ENCODE measurements at regions not wholly inside any gene's neighbourhood (a gene's known extent, or its start where the extent isn't known, plus 50 kb on each side); places are given as distances from the start of the nearest gene placed in this dataset.

DNA sequence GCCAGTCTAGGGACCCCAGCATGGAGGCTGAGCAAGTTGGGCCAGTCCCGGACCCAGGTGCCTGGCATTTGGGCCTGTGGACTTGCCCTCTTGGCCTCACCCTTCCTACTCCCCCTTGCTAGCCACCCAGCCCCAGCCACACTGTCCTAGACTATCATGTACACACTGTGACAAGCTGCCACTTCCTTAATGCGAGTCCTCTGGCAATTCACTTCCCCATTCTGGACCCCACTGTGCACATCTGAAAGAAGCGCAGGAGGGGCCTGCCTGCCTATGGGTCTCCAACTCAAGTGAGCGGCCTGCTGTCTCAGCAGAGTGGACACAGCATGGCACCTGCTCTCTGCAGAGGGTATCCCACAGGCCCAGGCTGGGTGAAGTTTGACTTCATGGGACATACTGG, 68.5 kb upstream of the LMO1 start:
- Histone ChIP-seq H3K27ac (no peak overlapping the region), H3K27me3 (replicated peaks; ENCODE audit: insufficient read depth) (no peaks in the 10 kb centered on the region), H3K9me3 (no peaks in the 10 kb centered on the region), H3K4me3 (no peak overlapping the region), H3K36me3 (no peaks in the 10 kb centered on the region), H3K4me1 (ENCODE audit: control insufficient read depth in 1 of 2, low read depth in 2 of 2) (no peaks in the 10 kb centered on the region)
- DNase-seq (ENCODE audit: low spot score): no peak
- ATAC-seq (ENCODE audit: insufficient number of reproducible peaks, low FRiP score, low read depth): no peak
- TF ChIP-seq, protein P1, sequence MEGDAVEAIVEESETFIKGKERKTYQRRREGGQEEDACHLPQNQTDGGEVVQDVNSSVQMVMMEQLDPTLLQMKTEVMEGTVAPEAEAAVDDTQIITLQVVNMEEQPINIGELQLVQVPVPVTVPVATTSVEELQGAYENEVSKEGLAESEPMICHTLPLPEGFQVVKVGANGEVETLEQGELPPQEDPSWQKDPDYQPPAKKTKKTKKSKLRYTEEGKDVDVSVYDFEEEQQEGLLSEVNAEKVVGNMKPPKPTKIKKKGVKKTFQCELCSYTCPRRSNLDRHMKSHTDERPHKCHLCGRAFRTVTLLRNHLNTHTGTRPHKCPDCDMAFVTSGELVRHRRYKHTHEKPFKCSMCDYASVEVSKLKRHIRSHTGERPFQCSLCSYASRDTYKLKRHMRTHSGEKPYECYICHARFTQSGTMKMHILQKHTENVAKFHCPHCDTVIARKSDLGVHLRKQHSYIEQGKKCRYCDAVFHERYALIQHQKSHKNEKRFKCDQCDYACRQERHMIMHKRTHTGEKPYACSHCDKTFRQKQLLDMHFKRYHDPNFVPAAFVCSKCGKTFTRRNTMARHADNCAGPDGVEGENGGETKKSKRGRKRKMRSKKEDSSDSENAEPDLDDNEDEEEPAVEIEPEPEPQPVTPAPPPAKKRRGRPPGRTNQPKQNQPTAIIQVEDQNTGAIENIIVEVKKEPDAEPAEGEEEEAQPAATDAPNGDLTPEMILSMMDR (IDR thresholded peaks at IDR 0.05): no peak

DNA sequence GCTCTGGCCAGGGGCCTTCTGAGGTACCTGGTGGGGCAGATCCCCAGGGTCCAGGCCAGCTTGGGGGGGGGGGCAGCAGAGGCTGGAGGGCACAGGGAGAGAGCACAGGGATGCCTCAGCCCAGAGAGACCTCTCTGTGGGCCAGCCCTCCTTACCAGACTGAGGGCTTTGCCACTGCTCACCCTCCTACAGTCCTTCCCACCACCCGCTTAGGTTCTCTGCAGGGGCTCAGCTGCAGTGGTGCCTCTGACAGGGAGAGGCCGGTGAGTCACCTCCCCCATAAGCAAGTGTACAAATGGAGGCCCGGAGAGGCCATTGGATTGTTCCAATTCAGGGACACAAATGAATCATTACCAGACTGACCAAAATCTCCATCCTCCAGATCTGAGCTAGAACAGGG, 68.1 kb upstream of the LMO1 start:
- ATAC-seq (ENCODE audit: insufficient number of reproducible peaks, low FRiP score, low read depth): no peak
- TF ChIP-seq, protein P1 (IDR thresholded peaks at IDR 0.05): no peak
- Histone ChIP-seq H3K4me1 (ENCODE audit: control insufficient read depth in 1 of 2, low read depth in 2 of 2) (no peaks in the 10 kb centered on the region), H3K27ac (no peak overlapping the region), H3K36me3 (no peaks in the 10 kb centered on the region), H3K9me3 (no peaks in the 10 kb centered on the region), H3K4me3 (no peak overlapping the region), H3K27me3 (replicated peaks; ENCODE audit: insufficient read depth) (no peaks in the 10 kb centered on the region)
- DNase-seq (ENCODE audit: low spot score): no peak

DNA sequence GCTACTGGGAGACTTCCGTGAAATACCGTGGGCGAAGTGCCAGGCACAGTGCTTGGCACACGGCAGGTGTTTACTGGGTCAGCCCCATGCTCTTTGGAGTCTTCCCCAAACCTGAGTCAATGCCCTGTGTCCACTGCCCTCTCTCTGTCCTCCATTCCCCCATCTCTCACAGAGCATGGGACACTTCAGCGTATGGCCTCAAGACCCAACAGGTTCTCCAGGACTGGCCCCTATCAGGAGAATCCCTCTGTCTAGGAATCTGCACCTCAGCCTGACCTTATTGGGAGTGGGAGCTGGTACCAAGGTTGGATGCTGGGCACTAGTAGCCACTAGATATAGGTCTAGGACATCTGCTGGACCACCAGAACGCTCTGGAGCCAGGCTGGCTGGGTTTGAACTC, 67.2 kb upstream of the LMO1 start:
- H3K4me3 ChIP-seq: no peak overlapping the region
- no peaks in the 10 kb centered on the region for H3K27me3 ChIP-seq (replicated peaks; ENCODE audit: insufficient read depth)
- no peaks in the 10 kb centered on the region for H3K4me1 ChIP-seq (ENCODE audit: control insufficient read depth in 1 of 2, low read depth in 2 of 2)
- H3K9me3 ChIP-seq: no peaks in the 10 kb centered on the region
- ATAC-seq (ENCODE audit: insufficient number of reproducible peaks, low FRiP score, low read depth): no peak
- no peaks in the 10 kb centered on the region for H3K36me3 ChIP-seq
- DNase-seq (ENCODE audit: low spot score): no peak
- no peak overlapping the region for H3K27ac ChIP-seq
- TF ChIP-seq, protein P1 (IDR thresholded peaks at IDR 0.05): no peak

DNA sequence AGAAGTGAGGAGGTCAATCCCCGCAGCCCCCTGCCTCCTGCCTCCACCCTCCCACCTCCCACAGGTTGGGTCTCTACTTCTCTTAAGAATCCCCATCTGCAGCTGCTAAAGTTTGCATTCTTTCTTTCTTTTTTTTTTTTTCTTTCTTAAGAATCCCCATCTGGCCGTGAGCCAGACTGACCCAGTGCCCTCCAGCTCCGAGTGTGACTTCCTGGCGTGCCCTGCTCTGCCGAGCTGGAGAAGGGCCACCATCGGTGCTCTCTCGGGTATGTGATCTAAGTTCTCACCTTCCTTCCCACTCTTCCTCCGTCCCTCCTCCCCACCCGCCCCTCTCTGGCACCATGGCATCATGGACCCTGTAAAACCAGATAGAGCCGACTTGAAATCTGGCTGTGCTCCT, 66.7 kb upstream of the LMO1 start:
- Histone ChIP-seq H3K27me3 (replicated peaks; ENCODE audit: insufficient read depth) (no peaks in the 10 kb centered on the region), H3K4me1 (ENCODE audit: control insufficient read depth in 1 of 2, low read depth in 2 of 2) (no peaks in the 10 kb centered on the region), H3K27ac (no peak overlapping the region), H3K9me3 (no peaks in the 10 kb centered on the region), H3K36me3 (no peaks in the 10 kb centered on the region), H3K4me3 (no peak overlapping the region)
- DNase-seq (ENCODE audit: low spot score): no peak
- TF ChIP-seq, protein P1 (IDR thresholded peaks at IDR 0.05): no peak
- no peak for ATAC-seq (ENCODE audit: insufficient number of reproducible peaks, low FRiP score, low read depth)

DNA sequence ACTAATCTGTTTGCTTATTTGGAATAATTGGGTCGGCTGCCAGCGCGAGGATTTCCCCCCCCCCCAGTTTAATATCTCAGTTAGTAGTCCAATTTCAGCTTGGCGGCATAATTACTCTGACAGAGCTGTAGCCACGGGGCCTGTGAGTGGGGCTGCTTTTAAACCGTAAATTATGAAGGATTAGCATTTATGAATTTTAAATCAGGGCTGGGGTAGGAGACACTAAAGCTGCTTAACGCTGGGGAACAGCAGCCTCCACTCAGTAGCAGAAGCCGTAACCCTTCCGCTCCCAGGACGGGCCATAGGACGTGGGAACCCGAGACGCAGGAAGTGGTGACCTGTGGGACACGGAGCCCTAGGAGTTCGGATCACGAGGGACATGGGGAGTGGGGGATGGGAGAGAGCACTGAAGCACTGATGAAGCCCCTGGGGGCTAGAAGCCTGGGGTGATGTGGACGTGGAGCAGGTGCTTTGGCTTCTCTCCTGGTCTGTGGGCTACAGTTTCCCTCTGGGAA, 66.2 kb upstream of the LMO1 start:
- H3K9me3 ChIP-seq: no peaks in the 10 kb centered on the region
- DNase-seq (ENCODE audit: low spot score) (no peak), ATAC-seq (ENCODE audit: insufficient number of reproducible peaks, low FRiP score, low read depth) (no peak)
- H3K27me3 ChIP-seq (replicated peaks; ENCODE audit: insufficient read depth): no peaks in the 10 kb centered on the region
- no peaks in the 10 kb centered on the region for H3K4me1 ChIP-seq (ENCODE audit: control insufficient read depth in 1 of 2, low read depth in 2 of 2)
- no peaks in the 10 kb centered on the region for H3K36me3 ChIP-seq
- H3K4me3 ChIP-seq: no peak overlapping the region
- TF ChIP-seq, protein P1 (IDR thresholded peaks at IDR 0.05): no peak
- no peak overlapping the region for H3K27ac ChIP-seq

All from thoracic aorta (tissue), 2 donors.